H54 (cell line): ENCODE measurements at regions not wholly inside any gene's neighbourhood (a gene's known extent, or its start where the extent isn't known, plus 50 kb on each side); places are given as distances from the start of the nearest gene placed in this dataset.

Source experiments
- DNase-seq: peaks from one replicate; pipeline ENCODE4 v3.0.0; 2011; ENCODE audit warnings: low spot score, mixed read lengths; ENCODE audit not compliant: insufficient read length
- FAIRE-seq: peaks from 3 replicates; lab custom pipeline; 2011; peaks lifted over from hg19 to GRCh38; lab: Jason Lieb, UNC
- POLR2A ChIP-seq: IDR thresholded peaks from 2 replicates; pipeline ENCODE4 v1.6.1; 2011; ENCODE audit warnings: low read depth, mild to moderate bottlenecking, low read length

DNA sequence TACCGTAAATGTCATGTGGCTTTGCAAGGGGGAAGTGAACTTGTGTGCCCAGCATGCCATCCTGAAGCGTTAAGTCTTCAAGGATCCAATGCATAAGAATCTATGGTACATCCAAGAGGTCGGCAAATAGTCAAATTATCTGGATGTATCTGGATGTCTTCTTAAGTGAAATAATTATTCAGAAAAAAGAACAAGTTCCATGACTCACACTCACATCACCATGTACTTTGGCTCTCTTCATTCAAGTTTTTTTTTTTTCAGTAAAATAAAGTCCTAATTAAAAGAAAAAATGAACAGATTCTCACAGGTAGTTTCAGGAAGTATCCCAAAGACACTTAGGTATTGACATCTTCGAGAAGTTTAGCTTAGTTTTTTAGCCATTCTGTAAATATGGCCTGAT lies 62.7 kb upstream of the MEGF10 start:
- FAIRE-seq (no peak), DNase-seq (no peak)
- TF ChIP-seq POLR2A: no peak

GRCh38 chr5:127228540-127229184 lies 61.9 kb upstream of the MEGF10 start:
- no peak for TF ChIP-seq POLR2A
- DNase-seq (no peak), FAIRE-seq (no peak)

GRCh38 chr5:127229185-127229889 lies 61.3 kb upstream of the MEGF10 start:
- FAIRE-seq (no peak), DNase-seq (no peak)

GRCh38 chr5:127231118-127231517 lies 59.5 kb upstream of the MEGF10 start:
- TF ChIP-seq POLR2A: no peak
- no peak for FAIRE-seq
- no peak for DNase-seq

More at GRCh38 chr5:127229185-127229889, 61.3 kb upstream of the MEGF10 start:
- TF ChIP-seq POLR2A: no peak

DNA sequence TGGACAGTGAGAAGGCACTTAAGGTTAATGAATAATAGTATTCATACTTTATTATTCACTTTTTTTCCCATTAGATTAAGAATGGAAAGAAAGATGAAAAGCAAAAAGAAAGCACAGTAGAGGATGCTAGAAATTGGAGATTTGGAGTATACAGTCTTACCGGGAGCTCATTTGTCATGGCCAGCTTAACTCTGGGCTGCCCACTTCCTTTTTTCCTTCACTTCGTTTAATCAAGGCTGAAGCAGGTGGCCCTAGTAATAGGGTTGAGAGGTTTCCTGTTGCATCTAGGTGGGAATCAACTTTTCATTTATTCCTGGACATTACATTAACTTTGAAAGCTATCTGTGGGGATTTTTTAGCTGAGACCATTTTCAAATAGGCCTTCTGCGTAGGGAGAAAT lies 57.0 kb upstream of the MEGF10 start:
- FAIRE-seq (no peak), DNase-seq (no peak)

GRCh38 chr5:127235136-127235535 lies 55.5 kb upstream of the MEGF10 start:
- FAIRE-seq (no peak), DNase-seq (no peak)
- no peak for TF ChIP-seq POLR2A

More for the DNA sequence above, 57.0 kb upstream of the MEGF10 start:
- TF ChIP-seq POLR2A: no peak

GRCh38 chr5:127236254-127236653 lies 54.3 kb upstream of the MEGF10 start:
- FAIRE-seq: no peak
- DNase-seq: no peak
- no peak for TF ChIP-seq POLR2A
